IMR-90 (cell line): ENCODE measurements at regions not wholly inside any gene's neighbourhood (a gene's known extent, or its start where the extent isn't known, plus 50 kb on each side); places are given as distances from the start of the nearest gene placed in this dataset.
A peak's percentile ranks its signal among the peaks of the same experiment; 100 is the strongest.
"Not testable (repeated sequence)": the region's sequence is repeated elsewhere in the genome, so short reads cannot be mapped to it uniquely, and the experiment has no call there.

ENCODE experiments used
- ATAC-seq: fragments of 200-7000 bp; cut with Tn5 transposase; 2 replicates; pipeline ENCODE4 v1.9.1; 2020; ENCODE audit warnings: low read depth, mild to moderate bottlenecking, moderate library complexity
- BruUV-seq: library from RNA; stranded (reverse); fragments of 400-500 nt; replicated peaks from 2 replicates; lab custom pipeline; 2021; lab: Mats Ljungman, UMichigan
- CTCF ChIA-PET: fragments of 300-600 bp; formaldehyde crosslinking; extraction: SDS; loops from one replicate; lab custom pipeline; 2021; ENCODE audit warnings: antibody characterized with exemption; lab: Yijun Ruan, JAX
- POLR2A ChIA-PET: fragments of 300-600 bp; sonication (Branson Sonifier 250); formaldehyde crosslinking; loops from one replicate; lab custom pipeline; 2022; ENCODE audit warnings: antibody characterized with exemption; ENCODE audit not compliant: unreplicated experiment; lab: Charles Lee
- DNase-seq: peaks from one replicate; pipeline ENCODE4 v3.0.0; 2013
- H2AFZ ChIP-seq: replicated peaks from 2 replicates; pipeline ENCODE3; 2013; ENCODE audit warnings: low read length, mild to moderate bottlenecking; ENCODE audit not compliant: poor library complexity
- H2AK5ac ChIP-seq: 2 replicates; pipeline ENCODE4 v1.6.1; 2013; ENCODE audit warnings: low read depth, low read length, inconsistent platforms
- H2AK9ac ChIP-seq: replicated peaks from 2 replicates; pipeline ENCODE3; 2013; ENCODE audit warnings: mild to moderate bottlenecking, low read depth, low read length, moderate library complexity; ENCODE audit not compliant: poor library complexity
- H2BK120ac ChIP-seq: 2 replicates; pipeline ENCODE4 v1.6.1; 2013; ENCODE audit warnings: low read depth, low read length, inconsistent platforms
- H2BK15ac ChIP-seq: 3 replicates; pipeline ENCODE4 v1.6.1; 2013; ENCODE audit warnings: low read depth, low read length, inconsistent platforms
- H2BK20ac ChIP-seq: 2 replicates; pipeline ENCODE4 v1.6.1; 2013; ENCODE audit warnings: low read depth, mild to moderate bottlenecking, inconsistent platforms, low read length, moderate library complexity
- H2BK5ac ChIP-seq: 2 replicates; pipeline ENCODE4 v1.6.1; 2013; ENCODE audit warnings: mild to moderate bottlenecking, low read depth, low read length, inconsistent platforms; ENCODE audit not compliant: poor library complexity, severe bottlenecking
- H3K14ac ChIP-seq: replicated peaks from 2 replicates; pipeline ENCODE4 v1.6.1; 2013; ENCODE audit warnings: low read depth, low read length, inconsistent platforms
- H3K18ac ChIP-seq: 2 replicates; pipeline ENCODE4 v1.6.1; 2013; ENCODE audit warnings: low read depth, low read length, control low read depth
- H3K23ac ChIP-seq: 2 replicates; pipeline ENCODE4 v1.6.1; 2013; ENCODE audit warnings: low read depth, low read length, inconsistent platforms
- H3K27ac ChIP-seq: 2 replicates; pipeline ENCODE4 v1.5.1; 2013; ENCODE audit warnings: mild to moderate bottlenecking, control low read depth, low read length; ENCODE audit not compliant: insufficient read depth
- H3K27me3 ChIP-seq: 2 replicates; pipeline ENCODE4 v1.6.1; 2013; ENCODE audit warnings: low read length; ENCODE audit not compliant: control insufficient read depth, insufficient read depth
- H3K36me3 ChIP-seq: 2 replicates; pipeline ENCODE4 v1.6.1; 2013; ENCODE audit warnings: low read length, mixed read lengths; ENCODE audit not compliant: control insufficient read depth, insufficient read depth
- H3K4ac ChIP-seq: 2 replicates; pipeline ENCODE4 v1.6.1; 2013; ENCODE audit warnings: low read depth, low read length, inconsistent platforms
- H3K4me1 ChIP-seq: 2 replicates; pipeline ENCODE4 v1.6.1; 2013; ENCODE audit warnings: low read length, mixed read lengths; ENCODE audit not compliant: control insufficient read depth, insufficient read depth
- H3K4me2 ChIP-seq: 2 replicates; pipeline ENCODE4 v1.6.1; 2013; ENCODE audit warnings: low read depth, mild to moderate bottlenecking, control low read depth, low read length, moderate library complexity
- H3K4me3 ChIP-seq: 2 replicates; pipeline ENCODE4 v1.5.1; 2013; ENCODE audit warnings: low read depth, mild to moderate bottlenecking, control low read depth, low read length, moderate library complexity; ENCODE audit not compliant: insufficient read depth
- H3K56ac ChIP-seq: 2 replicates; pipeline ENCODE4 v1.6.1; 2013; ENCODE audit warnings: low read length, inconsistent platforms; ENCODE audit not compliant: insufficient read depth; ENCODE audit errors: extremely low read depth
- H3K79me1 ChIP-seq, 2 experiments: 2 replicates each; pipeline ENCODE4 v1.6.1; 2013; ENCODE audit warnings: low read length in 2 of 2, inconsistent platforms in 1 of 2, low read depth in 1 of 2
- H3K9ac ChIP-seq: 2 replicates; pipeline ENCODE4 v1.6.1; 2013; ENCODE audit warnings: low read depth, low read length, control low read depth
- H3K9me1 ChIP-seq: 2 replicates; pipeline ENCODE4 v1.6.1; 2013; ENCODE audit warnings: low read length, inconsistent platforms; ENCODE audit not compliant: insufficient read depth
- H3K9me3 ChIP-seq: 2 replicates; pipeline ENCODE4 v1.6.1; 2013; ENCODE audit warnings: low read length; ENCODE audit not compliant: control insufficient read depth, insufficient read depth
- H4K20me1 ChIP-seq: 2 replicates; pipeline ENCODE4 v1.6.1; 2013; ENCODE audit warnings: low read length, inconsistent platforms; ENCODE audit not compliant: insufficient read depth
- H4K5ac ChIP-seq: 2 replicates; pipeline ENCODE4 v1.6.1; 2013; ENCODE audit warnings: mild to moderate bottlenecking, low read depth, low read length, control low read depth
- H4K8ac ChIP-seq, 2 experiments: 2 replicates each; pipeline ENCODE4 v1.6.1; 2013; ENCODE audit warnings: low read depth in 2 of 2, low read length in 2 of 2, control low read depth in 1 of 2, inconsistent platforms in 1 of 2
- H4K91ac ChIP-seq: 2 replicates; pipeline ENCODE4 v1.6.1; 2013; ENCODE audit warnings: low read depth, low read length, inconsistent platforms; ENCODE audit not compliant: insufficient read depth
- RAD21 ChIP-seq: IDR thresholded peaks from 2 replicates; pipeline ENCODE4 v1.6.1; 2012; ENCODE audit warnings: low read length, improper control_type of control experiment
- WGBS, 2 experiments: methylation state at CpG; one replicate each; pipeline versions ENCODE4 v1.1.5 to v1.1.7; 2013; ENCODE audit warnings: missing lambda C conversion rate in 2 of 2; ENCODE audit not compliant: insufficient read length in 1 of 2; ENCODE audit errors: extremely low coverage in 2 of 2; 5-methylcytosine and 5-hydroxymethylcytosine counted together
- dilution Hi-C: fragments of 300-500 bp; cut with HindIII; formaldehyde crosslinking; loops from one replicate; pipeline ENCODE4 v1.14.3; 2018; ENCODE audit warnings: low sequenced_read_pairs; ENCODE audit not compliant: unreplicated experiment
- in situ Hi-C: fragments of 300-500 bp; cut with MboI; formaldehyde crosslinking; loops from 3 replicates; pipeline ENCODE4 v1.14.3; 2019; ENCODE audit warnings: low sequenced_read_pairs, inconsistent platforms, mixed read lengths
- intact Hi-C: fragments of 100-400 bp; cut with micrococcal nuclease; formaldehyde crosslinking; loops from 2 replicates; pipeline ENCODE4 v1.10.0; 2022
- TF ChIP-seq, protein P1 (sequence below): conservative IDR thresholded peaks from 2 replicates; pipeline ENCODE4 v1.5.1; 2012; ENCODE audit warnings: mild to moderate bottlenecking, low read depth, low read length, improper control_type of control experiment

DNA sequence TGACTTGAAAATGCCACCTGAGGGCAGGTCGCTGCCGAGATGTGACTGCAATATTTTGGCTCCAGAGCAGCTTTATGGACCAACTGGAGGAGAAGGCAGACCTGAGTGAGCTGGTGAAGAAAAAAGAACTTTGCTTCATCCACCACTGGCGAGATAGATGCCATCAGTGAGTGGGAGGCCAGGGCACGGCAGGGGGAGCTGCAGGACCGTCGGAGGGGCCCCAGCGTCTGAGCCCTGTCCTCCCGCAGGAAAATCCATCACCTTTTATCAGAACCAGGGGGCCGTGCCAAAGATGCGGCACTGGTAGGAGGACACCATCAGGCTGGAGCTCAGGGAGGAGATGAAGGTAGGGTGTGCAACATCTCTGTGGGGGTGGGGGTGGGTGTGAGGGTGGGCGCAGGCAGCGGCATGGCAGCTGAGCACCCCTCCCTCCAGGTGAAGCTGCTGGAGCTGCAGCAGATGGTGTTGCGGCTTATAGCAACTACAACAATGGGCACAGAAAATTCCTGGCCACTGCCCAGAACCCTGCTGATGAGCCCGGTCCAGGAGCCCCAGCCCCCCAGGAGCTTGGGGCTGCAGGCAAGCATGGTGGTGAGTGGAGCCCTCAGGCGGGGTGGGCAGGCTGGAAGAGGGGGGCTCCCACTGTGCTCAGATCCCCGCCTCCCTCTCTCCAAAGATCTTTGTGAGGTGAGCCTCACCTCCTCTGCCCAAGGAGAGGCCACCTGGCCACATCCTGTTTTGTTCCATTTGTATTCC is 102.4 kb upstream of the FAN1 start:
- dilution Hi-C loops, H4K5ac ChIP-seq, H3K18ac ChIP-seq, H4K8ac ChIP-seq, BruUV-seq, intact Hi-C loops, CTCF ChIA-PET, H3K14ac ChIP-seq, H2BK120ac ChIP-seq, POLR2A ChIA-PET, H3K4ac ChIP-seq, ATAC-seq, H3K4me2 ChIP-seq, in situ Hi-C loops, H4K91ac ChIP-seq, H2AK9ac ChIP-seq, H2BK20ac ChIP-seq, H4K20me1 ChIP-seq, H3K9me1 ChIP-seq, H2BK5ac ChIP-seq, H2AK5ac ChIP-seq, H3K23ac ChIP-seq, DNase-seq, H2BK15ac ChIP-seq, H3K79me1 ChIP-seq, H3K27ac ChIP-seq, H3K27me3 ChIP-seq, H3K4me1 ChIP-seq, H3K9ac ChIP-seq, H3K9me3 ChIP-seq, H3K36me3 ChIP-seq, H2AFZ ChIP-seq, H3K56ac ChIP-seq, H3K4me3 ChIP-seq: not testable (repeated sequence)
- WGBS, 2 experiments: 60% methylated on average over 1 of the region's 16 CpGs; no CpG with 5 or more reads in 1 of the 2 experiments
- TF ChIP-seq, protein P1, sequence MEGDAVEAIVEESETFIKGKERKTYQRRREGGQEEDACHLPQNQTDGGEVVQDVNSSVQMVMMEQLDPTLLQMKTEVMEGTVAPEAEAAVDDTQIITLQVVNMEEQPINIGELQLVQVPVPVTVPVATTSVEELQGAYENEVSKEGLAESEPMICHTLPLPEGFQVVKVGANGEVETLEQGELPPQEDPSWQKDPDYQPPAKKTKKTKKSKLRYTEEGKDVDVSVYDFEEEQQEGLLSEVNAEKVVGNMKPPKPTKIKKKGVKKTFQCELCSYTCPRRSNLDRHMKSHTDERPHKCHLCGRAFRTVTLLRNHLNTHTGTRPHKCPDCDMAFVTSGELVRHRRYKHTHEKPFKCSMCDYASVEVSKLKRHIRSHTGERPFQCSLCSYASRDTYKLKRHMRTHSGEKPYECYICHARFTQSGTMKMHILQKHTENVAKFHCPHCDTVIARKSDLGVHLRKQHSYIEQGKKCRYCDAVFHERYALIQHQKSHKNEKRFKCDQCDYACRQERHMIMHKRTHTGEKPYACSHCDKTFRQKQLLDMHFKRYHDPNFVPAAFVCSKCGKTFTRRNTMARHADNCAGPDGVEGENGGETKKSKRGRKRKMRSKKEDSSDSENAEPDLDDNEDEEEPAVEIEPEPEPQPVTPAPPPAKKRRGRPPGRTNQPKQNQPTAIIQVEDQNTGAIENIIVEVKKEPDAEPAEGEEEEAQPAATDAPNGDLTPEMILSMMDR: 0 out of 2 replicates have a peak, but pooled peaks have one; percentile 13
- TF ChIP-seq RAD21: 0 out of 2 replicates have a peak, but pooled peaks have one; percentile 17

DNA sequence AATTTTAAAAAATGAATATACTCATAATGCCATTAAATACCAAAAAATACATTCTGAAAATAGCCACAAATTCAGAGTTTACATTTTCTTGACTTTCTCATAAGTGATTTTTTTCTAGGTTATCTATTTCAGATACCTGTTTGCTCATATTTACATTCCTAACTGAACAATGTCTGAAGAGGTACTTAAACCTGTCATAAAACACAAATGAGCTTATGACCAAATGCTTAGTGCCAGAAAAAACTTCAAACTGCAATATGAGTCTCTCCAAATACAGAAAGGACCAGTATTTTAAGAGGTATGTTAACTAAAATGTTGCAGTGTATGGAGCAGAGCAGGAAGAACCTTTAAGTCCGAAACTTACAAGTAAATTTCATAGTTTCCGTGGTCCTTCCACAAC is 101.7 kb upstream of the FAN1 start:
- H3K4ac ChIP-seq, H4K91ac ChIP-seq, H3K27ac ChIP-seq, H2AFZ ChIP-seq, H2BK120ac ChIP-seq, H3K36me3 ChIP-seq, intact Hi-C loops, H4K5ac ChIP-seq, H3K27me3 ChIP-seq, H3K4me1 ChIP-seq, H3K14ac ChIP-seq, H3K9me3 ChIP-seq, H2AK5ac ChIP-seq, H3K79me1 ChIP-seq, H2BK5ac ChIP-seq, H3K56ac ChIP-seq, H2BK15ac ChIP-seq, H4K8ac ChIP-seq, H2BK20ac ChIP-seq, in situ Hi-C loops, ATAC-seq, BruUV-seq, H3K4me3 ChIP-seq, H4K20me1 ChIP-seq, DNase-seq, dilution Hi-C loops, H3K23ac ChIP-seq, H2AK9ac ChIP-seq, H3K18ac ChIP-seq, H3K9me1 ChIP-seq, H3K4me2 ChIP-seq, POLR2A ChIA-PET, CTCF ChIA-PET, H3K9ac ChIP-seq: not testable (repeated sequence)
- no CpG with 5 or more reads among the region's 2 CpGs for WGBS, 2 experiments
